ENCODE measurements at regions not wholly inside any gene's neighbourhood (a gene's known extent, or its start where the extent isn't known, plus 50 kb on each side); places are given as distances from the start of the nearest gene placed in this dataset.

- ATAC-seq, result no peak
- no peak for TF ChIP-seq ZFP3 (CRISPR knock-in tag; IDR thresholded peaks at IDR 0.05)
- TF ChIP-seq GLIS3 (CRISPR knock-in tag; IDR thresholded peaks at IDR 0.05), result no peak
- TF ChIP-seq TCF4 (CRISPR knock-in tag; IDR thresholded peaks at IDR 0.05; ENCODE audit: borderline replicate concordance), result no peak
- no peak for TF ChIP-seq ARNTL (CRISPR knock-in tag; IDR thresholded peaks at IDR 0.05; ENCODE audit: borderline replicate concordance, low read depth)
- TF ChIP-seq CSDC2 (CRISPR knock-in tag; IDR thresholded peaks at IDR 0.05), result no peak
- TF ChIP-seq ZNF565 (CRISPR knock-in tag; conservative IDR thresholded peaks at IDR 0.05; ENCODE audit: low read depth), result no peak
- no peak for TF ChIP-seq TOX (CRISPR knock-in tag; IDR thresholded peaks at IDR 0.05; ENCODE audit: borderline replicate concordance)
- no peak for TF ChIP-seq ZFP30 (CRISPR knock-in tag; IDR thresholded peaks at IDR 0.05)
- TF ChIP-seq BACH2 (CRISPR knock-in tag; IDR thresholded peaks at IDR 0.05; ENCODE audit: borderline replicate concordance), result no peak
- TF ChIP-seq OSR1 (CRISPR knock-in tag; IDR thresholded peaks at IDR 0.05), result no peak
- TF ChIP-seq ZC3H10 (CRISPR knock-in tag; IDR thresholded peaks at IDR 0.05), result no peak
- TF ChIP-seq CSRNP3 (CRISPR knock-in tag; IDR thresholded peaks at IDR 0.05), result no peak
- no peak for TF ChIP-seq ESRRG (CRISPR knock-in tag; IDR thresholded peaks at IDR 0.05)
- TF ChIP-seq SNAI2 (CRISPR knock-in tag; IDR thresholded peaks at IDR 0.05), result no peak
- TF ChIP-seq ZNF70 (CRISPR knock-in tag; IDR thresholded peaks at IDR 0.05), result no peak
- TF ChIP-seq POU6F1 (CRISPR knock-in tag; IDR thresholded peaks at IDR 0.05; ENCODE audit: borderline replicate concordance, low read depth), result no peak
- no peak for TF ChIP-seq PATZ1 (CRISPR knock-in tag; IDR thresholded peaks at IDR 0.05; ENCODE audit: borderline replicate concordance)
- no peak for TF ChIP-seq ISL1 (CRISPR knock-in tag; IDR thresholded peaks at IDR 0.05)
- TF ChIP-seq TSHZ2 (CRISPR knock-in tag; IDR thresholded peaks at IDR 0.05), result no peak
These were observed 78.0 kb upstream of the GUCA2B start for GRCh38 chr1:42075179-42075578.

- ATAC-seq, result no peak
- TF ChIP-seq PPARA (CRISPR knock-in tag; IDR thresholded peaks at IDR 0.05; ENCODE audit: borderline replicate concordance) (no peak), ZNF565 (CRISPR knock-in tag; conservative IDR thresholded peaks at IDR 0.05; ENCODE audit: low read depth) (no peak), ESRRG (CRISPR knock-in tag; IDR thresholded peaks at IDR 0.05) (no peak), SNAI2 (CRISPR knock-in tag; IDR thresholded peaks at IDR 0.05) (no peak), POU6F1 (CRISPR knock-in tag; IDR thresholded peaks at IDR 0.05; ENCODE audit: borderline replicate concordance, low read depth) (no peak), ISL1 (CRISPR knock-in tag; IDR thresholded peaks at IDR 0.05) (no peak), ZFP30 (CRISPR knock-in tag; IDR thresholded peaks at IDR 0.05) (no peak), ZFP3 (CRISPR knock-in tag; IDR thresholded peaks at IDR 0.05) (no peak)
These were observed 82.2 kb upstream of the GUCA2B start for GRCh38 chr1:42070996-42071395.

- ATAC-seq, result no peak
- TF ChIP-seq TSHZ2 (CRISPR knock-in tag; IDR thresholded peaks at IDR 0.05), result no peak
- no peak for TF ChIP-seq PPARA (CRISPR knock-in tag; IDR thresholded peaks at IDR 0.05; ENCODE audit: borderline replicate concordance)
- TF ChIP-seq ZC3H10 (CRISPR knock-in tag; IDR thresholded peaks at IDR 0.05), result no peak
- TF ChIP-seq ZNF565 (CRISPR knock-in tag; conservative IDR thresholded peaks at IDR 0.05; ENCODE audit: low read depth), result no peak
- no peak for TF ChIP-seq ZNF70 (CRISPR knock-in tag; IDR thresholded peaks at IDR 0.05)
- TF ChIP-seq OSR1 (CRISPR knock-in tag; IDR thresholded peaks at IDR 0.05), result no peak
- no peak for TF ChIP-seq POU6F1 (CRISPR knock-in tag; IDR thresholded peaks at IDR 0.05; ENCODE audit: borderline replicate concordance, low read depth)
- no peak for TF ChIP-seq PATZ1 (CRISPR knock-in tag; IDR thresholded peaks at IDR 0.05; ENCODE audit: borderline replicate concordance)
- TF ChIP-seq ARNTL (CRISPR knock-in tag; IDR thresholded peaks at IDR 0.05; ENCODE audit: borderline replicate concordance, low read depth), result no peak
These were observed 95.4 kb upstream of the GUCA2B start for GRCh38 chr1:42057800-42058199.

Measured in SK-N-SH treated with all-trans-retinoic acid at 6 μM for 48 hours (cell line).